ENCODE measurements at regions not wholly inside any gene's neighbourhood (a gene's known extent, or its start where the extent isn't known, plus 50 kb on each side); places are given as distances from the start of the nearest gene placed in this dataset.

GRCh38 chr5:173689737-173690360 is 73.4 kb upstream of the BOD1 start:
- no peak for DNase-seq (ENCODE audit: low read depth)

- no peak for DNase-seq (ENCODE audit: low read depth)
These were observed 75.5 kb upstream of the BOD1 start for GRCh38 chr5:173691931-173692330.

- no peak for DNase-seq (ENCODE audit: low read depth)
These were observed 77.2 kb upstream of the BOD1 start for GRCh38 chr5:173693670-173694069.

- DNase-seq (ENCODE audit: low read depth) = no peak
These were observed 79.8 kb upstream of the BOD1 start for GRCh38 chr5:173696216-173696615.

GRCh38 chr5:173697931-173698579 is 81.6 kb upstream of the BOD1 start:
- DNase-seq (ENCODE audit: low read depth) = no peak

- DNase-seq (ENCODE audit: low read depth) = no peak
These were observed 83.5 kb upstream of the BOD1 start for GRCh38 chr5:173699966-173700365.

- no peak for DNase-seq (ENCODE audit: low read depth)
These were observed 87.0 kb upstream of the BOD1 start for GRCh38 chr5:173703466-173703865.

GRCh38 chr5:173704615-173705511 is 88.4 kb upstream of the BOD1 start:
- DNase-seq (ENCODE audit: low read depth) = no peak

- DNase-seq (ENCODE audit: low read depth) = no peak
These were observed 89.1 kb upstream of the BOD1 start for GRCh38 chr5:173705512-173706044.

GRCh38 chr5:173706700-173707099 is 90.2 kb upstream of the BOD1 start:
- peak; percentile 8 for DNase-seq (ENCODE audit: low read depth)

- peak; percentile 71 for DNase-seq (ENCODE audit: low read depth)
These were observed 90.9 kb upstream of the BOD1 start for GRCh38 chr5:173707392-173707791.

GRCh38 chr5:173709145-173709544 is 92.7 kb upstream of the BOD1 start:
- DNase-seq (ENCODE audit: low read depth) = no peak

- DNase-seq (ENCODE audit: low read depth) = no peak
These were observed 93.3 kb upstream of the BOD1 start for GRCh38 chr5:173709761-173710160.

- no peak for DNase-seq (ENCODE audit: low read depth)
These were observed 94.1 kb upstream of the BOD1 start for GRCh38 chr5:173710528-173710927.

GRCh38 chr5:173711466-173711865 is 95.0 kb upstream of the BOD1 start:
- no peak for DNase-seq (ENCODE audit: low read depth)

GRCh38 chr5:173712609-173713175 is 96.2 kb upstream of the BOD1 start:
- no peak for DNase-seq (ENCODE audit: low read depth)

GRCh38 chr5:173714551-173715428 is 98.3 kb upstream of the BOD1 start:
- peak; percentile 92 for DNase-seq (ENCODE audit: low read depth)

- peak; percentile 27 for DNase-seq (ENCODE audit: low read depth)
These were observed 99.2 kb upstream of the BOD1 start for GRCh38 chr5:173715607-173716006.

GRCh38 chr5:173716058-173716682 is 99.7 kb upstream of the BOD1 start:
- DNase-seq (ENCODE audit: low read depth) = no peak

GRCh38 chr5:173717959-173718358 is 101.5 kb upstream of the BOD1 start:
- DNase-seq (ENCODE audit: low read depth) = no peak

GRCh38 chr5:173718469-173718868 is 102.0 kb upstream of the BOD1 start:
- DNase-seq (ENCODE audit: low read depth) = no peak
